IMR-90 (cell line): ENCODE measurements at regions not wholly inside any gene's neighbourhood (a gene's known extent, or its start where the extent isn't known, plus 50 kb on each side); places are given as distances from the start of the nearest gene placed in this dataset.

Source experiments
- ATAC-seq: fragments of 200-7000 bp; cut with Tn5 transposase; 2 replicates; pipeline ENCODE4 v1.9.1; 2020; ENCODE audit warnings: low read depth, mild to moderate bottlenecking, moderate library complexity
- BruUV-seq: library from RNA; stranded (reverse); fragments of 400-500 nt; replicated peaks from 2 replicates; lab custom pipeline; 2021; lab: Mats Ljungman, UMichigan
- CTCF ChIA-PET: fragments of 300-600 bp; formaldehyde crosslinking; extraction: SDS; loops from one replicate; lab custom pipeline; 2021; ENCODE audit warnings: antibody characterized with exemption; lab: Yijun Ruan, JAX
- POLR2A ChIA-PET: fragments of 300-600 bp; sonication (Branson Sonifier 250); formaldehyde crosslinking; loops from one replicate; lab custom pipeline; 2022; ENCODE audit warnings: antibody characterized with exemption; ENCODE audit not compliant: unreplicated experiment; lab: Charles Lee
- DNase-seq: peaks from one replicate; pipeline ENCODE4 v3.0.0; 2013
- H2AFZ ChIP-seq: replicated peaks from 2 replicates; pipeline ENCODE3; 2013; ENCODE audit warnings: low read length, mild to moderate bottlenecking; ENCODE audit not compliant: poor library complexity
- H2AK5ac ChIP-seq: 2 replicates; pipeline ENCODE4 v1.6.1; 2013; ENCODE audit warnings: low read depth, low read length, inconsistent platforms
- H2AK9ac ChIP-seq: replicated peaks from 2 replicates; pipeline ENCODE3; 2013; ENCODE audit warnings: mild to moderate bottlenecking, low read depth, low read length, moderate library complexity; ENCODE audit not compliant: poor library complexity
- H2BK120ac ChIP-seq: 2 replicates; pipeline ENCODE4 v1.6.1; 2013; ENCODE audit warnings: low read depth, low read length, inconsistent platforms
- H2BK15ac ChIP-seq: 3 replicates; pipeline ENCODE4 v1.6.1; 2013; ENCODE audit warnings: low read depth, low read length, inconsistent platforms
- H2BK20ac ChIP-seq: 2 replicates; pipeline ENCODE4 v1.6.1; 2013; ENCODE audit warnings: low read depth, mild to moderate bottlenecking, inconsistent platforms, low read length, moderate library complexity
- H2BK5ac ChIP-seq: 2 replicates; pipeline ENCODE4 v1.6.1; 2013; ENCODE audit warnings: mild to moderate bottlenecking, low read depth, low read length, inconsistent platforms; ENCODE audit not compliant: poor library complexity, severe bottlenecking
- H3K14ac ChIP-seq: replicated peaks from 2 replicates; pipeline ENCODE4 v1.6.1; 2013; ENCODE audit warnings: low read depth, low read length, inconsistent platforms
- H3K18ac ChIP-seq: 2 replicates; pipeline ENCODE4 v1.6.1; 2013; ENCODE audit warnings: low read depth, low read length, control low read depth
- H3K23ac ChIP-seq: 2 replicates; pipeline ENCODE4 v1.6.1; 2013; ENCODE audit warnings: low read depth, low read length, inconsistent platforms
- H3K27ac ChIP-seq: 2 replicates; pipeline ENCODE4 v1.5.1; 2013; ENCODE audit warnings: mild to moderate bottlenecking, control low read depth, low read length; ENCODE audit not compliant: insufficient read depth
- H3K27me3 ChIP-seq: 2 replicates; pipeline ENCODE4 v1.6.1; 2013; ENCODE audit warnings: low read length; ENCODE audit not compliant: control insufficient read depth, insufficient read depth
- H3K36me3 ChIP-seq: 2 replicates; pipeline ENCODE4 v1.6.1; 2013; ENCODE audit warnings: low read length, mixed read lengths; ENCODE audit not compliant: control insufficient read depth, insufficient read depth
- H3K4ac ChIP-seq: 2 replicates; pipeline ENCODE4 v1.6.1; 2013; ENCODE audit warnings: low read depth, low read length, inconsistent platforms
- H3K4me1 ChIP-seq: 2 replicates; pipeline ENCODE4 v1.6.1; 2013; ENCODE audit warnings: low read length, mixed read lengths; ENCODE audit not compliant: control insufficient read depth, insufficient read depth
- H3K4me2 ChIP-seq: 2 replicates; pipeline ENCODE4 v1.6.1; 2013; ENCODE audit warnings: low read depth, mild to moderate bottlenecking, control low read depth, low read length, moderate library complexity
- H3K4me3 ChIP-seq: 2 replicates; pipeline ENCODE4 v1.5.1; 2013; ENCODE audit warnings: low read depth, mild to moderate bottlenecking, control low read depth, low read length, moderate library complexity; ENCODE audit not compliant: insufficient read depth
- H3K56ac ChIP-seq: 2 replicates; pipeline ENCODE4 v1.6.1; 2013; ENCODE audit warnings: low read length, inconsistent platforms; ENCODE audit not compliant: insufficient read depth; ENCODE audit errors: extremely low read depth
- H3K79me1 ChIP-seq, 2 experiments: 2 replicates each; pipeline ENCODE4 v1.6.1; 2013; ENCODE audit warnings: low read length in 2 of 2, inconsistent platforms in 1 of 2, low read depth in 1 of 2
- H3K9ac ChIP-seq: 2 replicates; pipeline ENCODE4 v1.6.1; 2013; ENCODE audit warnings: low read depth, low read length, control low read depth
- H3K9me1 ChIP-seq: 2 replicates; pipeline ENCODE4 v1.6.1; 2013; ENCODE audit warnings: low read length, inconsistent platforms; ENCODE audit not compliant: insufficient read depth
- H3K9me3 ChIP-seq: 2 replicates; pipeline ENCODE4 v1.6.1; 2013; ENCODE audit warnings: low read length; ENCODE audit not compliant: control insufficient read depth, insufficient read depth
- H4K20me1 ChIP-seq: 2 replicates; pipeline ENCODE4 v1.6.1; 2013; ENCODE audit warnings: low read length, inconsistent platforms; ENCODE audit not compliant: insufficient read depth
- H4K5ac ChIP-seq: 2 replicates; pipeline ENCODE4 v1.6.1; 2013; ENCODE audit warnings: mild to moderate bottlenecking, low read depth, low read length, control low read depth
- H4K8ac ChIP-seq, 2 experiments: 2 replicates each; pipeline ENCODE4 v1.6.1; 2013; ENCODE audit warnings: low read depth in 2 of 2, low read length in 2 of 2, control low read depth in 1 of 2, inconsistent platforms in 1 of 2
- H4K91ac ChIP-seq: 2 replicates; pipeline ENCODE4 v1.6.1; 2013; ENCODE audit warnings: low read depth, low read length, inconsistent platforms; ENCODE audit not compliant: insufficient read depth
- CTCF ChIP-seq: conservative IDR thresholded peaks from 2 replicates; pipeline ENCODE4 v1.5.1; 2012; ENCODE audit warnings: mild to moderate bottlenecking, low read depth, low read length, improper control_type of control experiment
- MAFK ChIP-seq: IDR thresholded peaks from 2 replicates; pipeline ENCODE4 v1.6.1; 2012; ENCODE audit warnings: low read depth, low read length, improper control_type of control experiment
- WGBS, 2 experiments: methylation state at CpG; one replicate each; pipeline versions ENCODE4 v1.1.5 to v1.1.7; 2013; ENCODE audit warnings: missing lambda C conversion rate in 2 of 2; ENCODE audit not compliant: insufficient read length in 1 of 2; ENCODE audit errors: extremely low coverage in 2 of 2; 5-methylcytosine and 5-hydroxymethylcytosine counted together
- dilution Hi-C: fragments of 300-500 bp; cut with HindIII; formaldehyde crosslinking; loops from one replicate; pipeline ENCODE4 v1.14.3; 2018; ENCODE audit warnings: low sequenced_read_pairs; ENCODE audit not compliant: unreplicated experiment
- in situ Hi-C: fragments of 300-500 bp; cut with MboI; formaldehyde crosslinking; loops from 3 replicates; pipeline ENCODE4 v1.14.3; 2019; ENCODE audit warnings: low sequenced_read_pairs, inconsistent platforms, mixed read lengths
- intact Hi-C: fragments of 100-400 bp; cut with micrococcal nuclease; formaldehyde crosslinking; loops from 2 replicates; pipeline ENCODE4 v1.10.0; 2022
- TF ChIP-seq, protein P1 (sequence below): fragments of 150-350 bp; IDR thresholded peaks from 2 replicates; pipeline ENCODE4 v1.6.1; 2016; ENCODE audit warnings: low read depth, mild to moderate bottlenecking, low read length, moderate library complexity, borderline replicate concordance
- TF ChIP-seq, protein P2 (sequence below): fragments of 150-350 bp; IDR thresholded peaks from 2 replicates; pipeline ENCODE4 v1.6.1; 2017; ENCODE audit warnings: mild to moderate bottlenecking, antibody characterized with exemption, low read length, low read depth

GRCh38 chrX:56385960-56386359, 153.8 kb downstream of the KLF8 start:
- Histone ChIP-seq H2AK5ac (no peak overlapping the region), H2BK5ac (no peak overlapping the region), H3K23ac (no peak overlapping the region), H3K18ac (no peak overlapping the region), H3K27me3 (no peaks in the 10 kb centered on the region), H3K27ac (no peak overlapping the region), H2AFZ (no peak overlapping the region), H3K4me1 (no peaks in the 10 kb centered on the region), H4K91ac (no peak overlapping the region), H3K56ac (no peak overlapping the region), H2BK15ac (no peak overlapping the region), H3K36me3 (no peaks in the 10 kb centered on the region), H4K5ac (no peak overlapping the region), H3K9me3 (no peaks in the 10 kb centered on the region), H3K4me2 (no peak overlapping the region), H2AK9ac (no peak overlapping the region), H3K4ac (no peak overlapping the region), H3K4me3 (no peak overlapping the region), H2BK120ac (no peak overlapping the region), H3K9me1 (no peaks in the 10 kb centered on the region), H3K9ac (no peak overlapping the region), H3K14ac (no peak overlapping the region), H2BK20ac (no peak overlapping the region), H4K20me1 (no peaks in the 10 kb centered on the region), H4K8ac (no peak overlapping the region), H3K79me1 (no peaks in the 10 kb centered on the region)
- DNase-seq (no peak), ATAC-seq (no peak)
- ChIA-PET CTCF (no interaction called here), POLR2A (no interaction called here)
- TF ChIP-seq, protein P1, sequence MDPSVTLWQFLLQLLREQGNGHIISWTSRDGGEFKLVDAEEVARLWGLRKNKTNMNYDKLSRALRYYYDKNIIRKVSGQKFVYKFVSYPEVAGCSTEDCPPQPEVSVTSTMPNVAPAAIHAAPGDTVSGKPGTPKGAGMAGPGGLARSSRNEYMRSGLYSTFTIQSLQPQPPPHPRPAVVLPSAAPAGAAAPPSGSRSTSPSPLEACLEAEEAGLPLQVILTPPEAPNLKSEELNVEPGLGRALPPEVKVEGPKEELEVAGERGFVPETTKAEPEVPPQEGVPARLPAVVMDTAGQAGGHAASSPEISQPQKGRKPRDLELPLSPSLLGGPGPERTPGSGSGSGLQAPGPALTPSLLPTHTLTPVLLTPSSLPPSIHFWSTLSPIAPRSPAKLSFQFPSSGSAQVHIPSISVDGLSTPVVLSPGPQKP, result no peak
- TF ChIP-seq MAFK (no peak), CTCF (no peak)
- TF ChIP-seq, protein P2, sequence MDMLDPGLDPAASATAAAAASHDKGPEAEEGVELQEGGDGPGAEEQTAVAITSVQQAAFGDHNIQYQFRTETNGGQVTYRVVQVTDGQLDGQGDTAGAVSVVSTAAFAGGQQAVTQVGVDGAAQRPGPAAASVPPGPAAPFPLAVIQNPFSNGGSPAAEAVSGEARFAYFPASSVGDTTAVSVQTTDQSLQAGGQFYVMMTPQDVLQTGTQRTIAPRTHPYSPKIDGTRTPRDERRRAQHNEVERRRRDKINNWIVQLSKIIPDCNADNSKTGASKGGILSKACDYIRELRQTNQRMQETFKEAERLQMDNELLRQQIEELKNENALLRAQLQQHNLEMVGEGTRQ, result no peak
- intact Hi-C loops (no loop called here), dilution Hi-C loops (no loop called here), in situ Hi-C loops (no loop called here)
- WGBS, 2 experiments, result no CpG with 5 or more reads among the region's 1 CpG
- no TSS peak for BruUV-seq
